Muscle of leg (tissue), 3 donors: ENCODE measurements at regions not wholly inside any gene's neighbourhood (a gene's known extent, or its start where the extent isn't known, plus 50 kb on each side); places are given as distances from the start of the nearest gene placed in this dataset.

ENCODE experiments used
- DNase-seq: peaks from one replicate; pipeline ENCODE4 v3.0.0; 2013
- H3K27ac ChIP-seq: one replicate; pipeline ENCODE4 v1.5.1; 2013; ENCODE audit warnings: mild to moderate bottlenecking, low read length, control low read depth
- H3K27me3 ChIP-seq: one replicate; pipeline ENCODE4 v1.6.1; 2013; ENCODE audit warnings: low read length; ENCODE audit not compliant: control insufficient read depth, insufficient read depth
- H3K36me3 ChIP-seq: one replicate; pipeline ENCODE4 v1.6.1; 2013; ENCODE audit warnings: low read length; ENCODE audit not compliant: control insufficient read depth, insufficient read depth
- H3K4me1 ChIP-seq: one replicate; pipeline ENCODE4 v1.6.1; 2013; ENCODE audit warnings: low read length; ENCODE audit not compliant: control insufficient read depth, insufficient read depth
- H3K4me3 ChIP-seq: one replicate; pipeline ENCODE4 v1.5.1; 2013; ENCODE audit warnings: low read length, control low read depth
- H3K9me3 ChIP-seq: replicated peaks from 2 replicates; pipeline ENCODE4 v1.6.1; 2013; ENCODE audit warnings: low read depth, low read length; ENCODE audit not compliant: control insufficient read depth
- WGBS: methylation state at CpG from one replicate; pipeline ENCODE4 v1.1.5; 2013; ENCODE audit warnings: missing lambda C conversion rate; ENCODE audit not compliant: insufficient coverage; 5-methylcytosine and 5-hydroxymethylcytosine counted together

- DNase-seq, result no peak
- Histone ChIP-seq H3K27ac (no peak overlapping the region), H3K4me1 (no peaks in the 10 kb centered on the region), H3K9me3 (no peaks in the 10 kb centered on the region), H3K4me3 (no peak overlapping the region), H3K36me3 (no peaks in the 10 kb centered on the region), H3K27me3 (no peaks in the 10 kb centered on the region)
- no CpG with 5 or more reads among the region's 11 CpGs for WGBS
These were observed 143.3 kb upstream of the PREP start for GRCh38 chr6:105545947-105546731.

GRCh38 chr6:105545228-105545920 lies 142.5 kb upstream of the PREP start:
- H3K4me3 ChIP-seq, result no peak overlapping the region
- no CpG with 5 or more reads among the region's 4 CpGs for WGBS
- H3K4me1 ChIP-seq, result no peaks in the 10 kb centered on the region
- no peaks in the 10 kb centered on the region for H3K9me3 ChIP-seq
- H3K36me3 ChIP-seq, result no peaks in the 10 kb centered on the region
- no peaks in the 10 kb centered on the region for H3K27me3 ChIP-seq
- no peak for DNase-seq
- no peak overlapping the region for H3K27ac ChIP-seq

- no peak for DNase-seq
- no peaks in the 10 kb centered on the region for H3K4me1 ChIP-seq
- WGBS, result no CpG with 5 or more reads among the region's 5 CpGs
- no peaks in the 10 kb centered on the region for H3K36me3 ChIP-seq
- no peak overlapping the region for H3K27ac ChIP-seq
- H3K27me3 ChIP-seq, result no peaks in the 10 kb centered on the region
- H3K4me3 ChIP-seq, result no peak overlapping the region
- no peaks in the 10 kb centered on the region for H3K9me3 ChIP-seq
These were observed 137.0 kb upstream of the PREP start for GRCh38 chr6:105539911-105540310.

- H3K9me3 ChIP-seq, result no peaks in the 10 kb centered on the region
- no peak overlapping the region for H3K4me3 ChIP-seq
- no peaks in the 10 kb centered on the region for H3K4me1 ChIP-seq
- no peak for DNase-seq
- H3K36me3 ChIP-seq, result no peaks in the 10 kb centered on the region
- H3K27me3 ChIP-seq, result no peaks in the 10 kb centered on the region
- no peak overlapping the region for H3K27ac ChIP-seq
- WGBS, result no CpG with 5 or more reads among the region's 2 CpGs
These were observed 135.2 kb upstream of the PREP start for GRCh38 chr6:105537981-105538578.

GRCh38 chr6:105536961-105537360 lies 134.1 kb upstream of the PREP start:
- H3K36me3 ChIP-seq, result no peaks in the 10 kb centered on the region
- WGBS, result no CpG with 5 or more reads among the region's 3 CpGs
- H3K27me3 ChIP-seq, result no peaks in the 10 kb centered on the region
- H3K9me3 ChIP-seq, result no peaks in the 10 kb centered on the region
- DNase-seq, result peak; percentile 58
- H3K4me1 ChIP-seq, result no peaks in the 10 kb centered on the region
- H3K27ac ChIP-seq, result no peak overlapping the region
- no peak overlapping the region for H3K4me3 ChIP-seq

- no peak overlapping the region for H3K27ac ChIP-seq
- no peaks in the 10 kb centered on the region for H3K36me3 ChIP-seq
- no peaks in the 10 kb centered on the region for H3K9me3 ChIP-seq
- no CpG with 5 or more reads among the region's 3 CpGs for WGBS
- no peak overlapping the region for H3K4me3 ChIP-seq
- H3K27me3 ChIP-seq, result no peaks in the 10 kb centered on the region
- no peaks in the 10 kb centered on the region for H3K4me1 ChIP-seq
- DNase-seq, result no peak
These were observed 130.4 kb upstream of the PREP start for GRCh38 chr6:105533301-105533700.

GRCh38 chr6:105526225-105526872 lies 123.5 kb upstream of the PREP start:
- DNase-seq, result no peak

GRCh38 chr6:105522626-105523322 lies 119.9 kb upstream of the PREP start:
- no CpG with 5 or more reads among the region's 3 CpGs for WGBS
- Histone ChIP-seq H3K9me3 (no peaks in the 10 kb centered on the region), H3K36me3 (no peaks in the 10 kb centered on the region), H3K4me3 (no peak overlapping the region), H3K4me1 (no peaks in the 10 kb centered on the region), H3K27ac (no peak overlapping the region), H3K27me3 (no peaks in the 10 kb centered on the region)
- DNase-seq, result no peak

More at GRCh38 chr6:105526225-105526872, 123.5 kb upstream of the PREP start:
- no peaks in the 10 kb centered on the region for H3K4me1 ChIP-seq
- WGBS, result 86% methylated on average over 1 of the region's 2 CpGs
- no peaks in the 10 kb centered on the region for H3K36me3 ChIP-seq
- no peak overlapping the region for H3K4me3 ChIP-seq
- no peaks in the 10 kb centered on the region for H3K9me3 ChIP-seq
- H3K27ac ChIP-seq, result no peak overlapping the region
- H3K27me3 ChIP-seq, result no peaks in the 10 kb centered on the region

- H3K4me1 ChIP-seq, result no peaks in the 10 kb centered on the region
- H3K4me3 ChIP-seq, result no peak overlapping the region
- H3K9me3 ChIP-seq, result no peaks in the 10 kb centered on the region
- H3K36me3 ChIP-seq, result no peaks in the 10 kb centered on the region
- no peak overlapping the region for H3K27ac ChIP-seq
- DNase-seq, result no peak
- WGBS, result no CpG with 5 or more reads among the region's 3 CpGs
- H3K27me3 ChIP-seq, result no peaks in the 10 kb centered on the region
These were observed 117.1 kb upstream of the PREP start for GRCh38 chr6:105519954-105520353.
